ENCODE measurements at regions not wholly inside any gene's neighbourhood (a gene's known extent, or its start where the extent isn't known, plus 50 kb on each side); places are given as distances from the start of the nearest gene placed in this dataset.

DNA sequence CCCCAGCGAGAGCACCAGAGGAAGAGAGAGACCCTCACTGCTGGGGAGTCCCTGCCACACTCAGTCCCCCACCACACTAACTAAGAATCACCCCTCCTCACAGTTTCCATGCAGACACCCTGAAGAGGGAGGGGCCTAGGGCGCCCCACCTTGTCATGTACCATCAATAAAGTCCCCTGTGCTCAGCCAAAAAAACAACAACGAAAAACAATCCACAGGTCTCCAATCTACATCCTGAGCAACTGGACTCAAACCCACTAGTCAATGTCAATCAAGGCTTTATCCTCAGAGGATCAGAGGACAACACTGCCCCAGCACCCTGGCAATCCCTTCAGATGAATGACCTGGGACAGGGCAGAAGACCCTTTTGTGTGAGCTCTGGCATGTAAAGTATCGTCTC is 210.1 kb upstream of the MSX2 start:
- ATAC-seq (no peak), DNase-seq (no peak)
- Histone ChIP-seq H3K9me3 (no peaks in the 10 kb centered on the region), H3K4me1 (no peaks in the 10 kb centered on the region), H3K4me3 (no peak overlapping the region), H3K27me3 (ENCODE audit: insufficient read depth in 3 of 3, low read length in 2 of 3) (peaks cover 0 to 8% (median 0%) of the 10 kb centered on the region in 3 donors), H3K27ac (no peak overlapping the region), H3K36me3 (ENCODE audit: insufficient read depth in 1 of 2, low read depth in 1 of 2) (no peaks in the 10 kb centered on the region)
- WGBS, 3 donors: 78 to 86% (median 79%) methylated on average over 4 of the region's 4 CpGs
- intact Hi-C loops (cut with DNase I): no loop called here
- TF ChIP-seq, protein P1, sequence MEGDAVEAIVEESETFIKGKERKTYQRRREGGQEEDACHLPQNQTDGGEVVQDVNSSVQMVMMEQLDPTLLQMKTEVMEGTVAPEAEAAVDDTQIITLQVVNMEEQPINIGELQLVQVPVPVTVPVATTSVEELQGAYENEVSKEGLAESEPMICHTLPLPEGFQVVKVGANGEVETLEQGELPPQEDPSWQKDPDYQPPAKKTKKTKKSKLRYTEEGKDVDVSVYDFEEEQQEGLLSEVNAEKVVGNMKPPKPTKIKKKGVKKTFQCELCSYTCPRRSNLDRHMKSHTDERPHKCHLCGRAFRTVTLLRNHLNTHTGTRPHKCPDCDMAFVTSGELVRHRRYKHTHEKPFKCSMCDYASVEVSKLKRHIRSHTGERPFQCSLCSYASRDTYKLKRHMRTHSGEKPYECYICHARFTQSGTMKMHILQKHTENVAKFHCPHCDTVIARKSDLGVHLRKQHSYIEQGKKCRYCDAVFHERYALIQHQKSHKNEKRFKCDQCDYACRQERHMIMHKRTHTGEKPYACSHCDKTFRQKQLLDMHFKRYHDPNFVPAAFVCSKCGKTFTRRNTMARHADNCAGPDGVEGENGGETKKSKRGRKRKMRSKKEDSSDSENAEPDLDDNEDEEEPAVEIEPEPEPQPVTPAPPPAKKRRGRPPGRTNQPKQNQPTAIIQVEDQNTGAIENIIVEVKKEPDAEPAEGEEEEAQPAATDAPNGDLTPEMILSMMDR (IDR thresholded peaks at IDR 0.05): no peak

DNA sequence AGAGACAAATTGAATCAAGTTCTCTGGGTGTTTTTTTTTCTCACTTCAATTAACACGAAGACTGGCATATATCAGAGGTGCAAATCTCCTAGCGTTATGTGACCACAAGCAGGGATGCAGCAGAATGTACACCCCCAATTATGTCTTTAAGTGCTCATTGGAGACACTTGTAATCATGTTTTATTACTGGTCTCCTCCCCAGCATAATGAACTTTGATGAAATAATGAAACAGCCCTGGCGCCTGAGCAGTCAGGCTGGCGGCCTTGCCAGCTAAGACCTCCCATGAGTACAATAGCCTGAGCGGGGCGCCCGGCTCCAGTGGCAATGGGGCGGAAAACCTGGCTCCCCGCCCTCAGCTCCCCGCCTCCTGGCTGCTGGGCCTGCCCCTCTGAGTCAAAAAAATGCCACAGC is 209.4 kb upstream of the MSX2 start:
- TF ChIP-seq, protein P1 (IDR thresholded peaks at IDR 0.05): no peak
- DNase-seq (no peak), ATAC-seq (no peak)
- Histone ChIP-seq H3K27me3 (ENCODE audit: insufficient read depth in 3 of 3, low read length in 2 of 3) (peaks cover 0 to 8% (median 5%) of the 10 kb centered on the region in 3 donors), H3K4me3 (no peak overlapping the region), H3K36me3 (ENCODE audit: insufficient read depth in 1 of 2, low read depth in 1 of 2) (no peaks in the 10 kb centered on the region), H3K27ac (no peak overlapping the region), H3K4me1 (no peaks in the 10 kb centered on the region), H3K9me3 (no peaks in the 10 kb centered on the region)
- intact Hi-C loops (cut with DNase I): no loop called here
- WGBS, 3 donors: 44 to 48% (median 48%) methylated on average over 10 of the region's 10 CpGs

DNA sequence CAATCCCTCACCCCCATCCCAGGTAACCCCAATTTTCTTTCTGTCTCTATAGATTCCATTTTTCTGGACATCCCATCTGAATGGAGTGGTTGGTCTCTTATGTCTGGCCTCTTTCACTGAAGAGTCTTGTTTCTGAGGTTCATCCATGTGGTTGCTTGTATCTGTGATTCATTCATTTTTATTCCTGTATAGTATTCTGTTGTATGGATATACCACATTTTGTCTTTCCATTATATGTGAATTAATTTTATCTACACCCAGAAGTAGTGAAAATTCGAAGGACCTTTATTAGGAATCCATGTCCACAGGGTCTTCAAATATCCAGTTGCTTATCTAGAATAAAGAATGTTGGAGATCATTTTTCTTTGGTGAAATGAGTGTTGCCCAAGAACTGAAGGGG is 207.6 kb upstream of the MSX2 start:
- H3K9me3 ChIP-seq: no peaks in the 10 kb centered on the region
- H3K27ac ChIP-seq: no peak overlapping the region
- H3K36me3 ChIP-seq (ENCODE audit: insufficient read depth in 1 of 2, low read depth in 1 of 2): no peaks in the 10 kb centered on the region
- TF ChIP-seq, protein P1 (IDR thresholded peaks at IDR 0.05): no peak
- intact Hi-C loops (cut with DNase I): no loop called here
- H3K4me1 ChIP-seq: no peaks in the 10 kb centered on the region
- no peak for DNase-seq
- ATAC-seq: no peak
- peaks cover 0 to 8% (median 5%) of the 10 kb centered on the region in 3 donors for H3K27me3 ChIP-seq (ENCODE audit: insufficient read depth in 3 of 3, low read length in 2 of 3)
- no peak overlapping the region for H3K4me3 ChIP-seq
- 70 to 77% (median 73%) methylated on average over 1 of the region's 1 CpG for WGBS, 3 donors

DNA sequence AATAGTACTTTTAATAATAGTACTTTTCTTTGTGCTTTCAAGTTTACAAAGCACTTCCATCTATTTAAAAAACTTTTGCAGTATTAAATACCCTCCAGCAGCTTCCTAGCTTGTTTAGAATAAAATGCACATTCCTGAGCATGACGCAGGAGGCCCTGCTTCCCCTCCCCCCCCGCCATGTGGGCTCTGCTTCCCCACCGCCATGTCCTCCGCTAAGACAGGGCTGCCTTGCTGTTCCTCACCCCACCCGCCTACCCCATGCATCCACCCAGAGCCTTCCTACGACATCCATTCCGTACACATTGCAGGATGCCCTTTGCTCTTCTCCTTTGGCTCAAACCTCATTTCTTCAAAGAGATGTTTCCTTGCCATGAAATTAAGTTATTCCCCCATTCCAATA is 205.9 kb upstream of the MSX2 start:
- ATAC-seq: no peak
- Histone ChIP-seq H3K36me3 (ENCODE audit: insufficient read depth in 1 of 2, low read depth in 1 of 2) (no peaks in the 10 kb centered on the region), H3K27ac (no peak overlapping the region), H3K27me3 (ENCODE audit: insufficient read depth in 3 of 3, low read length in 2 of 3) (peaks cover 0 to 5% (median 4%) of the 10 kb centered on the region in 3 donors), H3K4me3 (no peak overlapping the region), H3K9me3 (no peaks in the 10 kb centered on the region), H3K4me1 (no peaks in the 10 kb centered on the region)
- intact Hi-C loops (cut with DNase I): no loop called here
- 63 to 76% (median 74%) methylated on average over 7 of the region's 7 CpGs for WGBS, 3 donors
- no peak for DNase-seq
- TF ChIP-seq, protein P1 (IDR thresholded peaks at IDR 0.05): no peak

All from psoas muscle (tissue), 7 donors.